T-helper 2 cell treated with Interferon-gamma antibody and Interleukin-4, amounts not matched to agents 100 ng/mL and 5 ng/mL, for 36 hours (primary cell): ENCODE measurements at regions not wholly inside any gene's neighbourhood (a gene's known extent, or its start where the extent isn't known, plus 50 kb on each side); places are given as distances from the start of the nearest gene placed in this dataset.

ENCODE experiments used
- intact Hi-C: fragments of 100-400 bp; cut with micrococcal nuclease; formaldehyde crosslinking; loops from one replicate; pipeline ENCODE4 v1.15.1; 2023

GRCh38 chr4:16377887-16378286 is 151.6 kb upstream of the TAPT1 start:
- intact Hi-C loops, result no loop called here

GRCh38 chr4:16365036-16365569 is 138.8 kb upstream of the TAPT1 start:
- intact Hi-C loops, result no loop called here

- intact Hi-C loops, result no loop called here
Measured at GRCh38 chr4:16360694-16361262, 134.5 kb upstream of the TAPT1 start.

GRCh38 chr4:16353165-16353564 is 126.9 kb upstream of the TAPT1 start:
- intact Hi-C loops, result no loop called here

- intact Hi-C loops, result no loop called here
Measured at GRCh38 chr4:16351161-16351560, 124.9 kb upstream of the TAPT1 start.

GRCh38 chr4:16344853-16345252 is 118.6 kb upstream of the TAPT1 start:
- intact Hi-C loops, result no loop called here

GRCh38 chr4:16337936-16338335 is 111.7 kb upstream of the TAPT1 start:
- intact Hi-C loops, result no loop called here

GRCh38 chr4:16334601-16335000 is 108.3 kb upstream of the TAPT1 start:
- intact Hi-C loops, result no loop called here

GRCh38 chr4:16329797-16330134 is 103.5 kb upstream of the TAPT1 start:
- intact Hi-C loops, result no loop called here

- intact Hi-C loops, result no loop called here
Measured at GRCh38 chr4:16329125-16329796, 103.0 kb upstream of the TAPT1 start.

- intact Hi-C loops, result no loop called here
Measured at GRCh38 chr4:16322183-16322582, 95.9 kb upstream of the TAPT1 start.

GRCh38 chr4:16315456-16315855 is 89.2 kb upstream of the TAPT1 start:
- intact Hi-C loops, result no loop called here

- intact Hi-C loops, result no loop called here
Measured at GRCh38 chr4:16310606-16311005, 84.3 kb upstream of the TAPT1 start.

GRCh38 chr4:16302648-16303047 is 76.4 kb upstream of the TAPT1 start:
- intact Hi-C loops, result no loop called here

- intact Hi-C loops, result no loop called here
Measured at GRCh38 chr4:16297003-16297402, 70.7 kb upstream of the TAPT1 start.

GRCh38 chr4:16294455-16294854 is 68.2 kb upstream of the TAPT1 start:
- intact Hi-C loops, result loop anchor here (5.0 kb wide), 1 partner anchor 1178 kb away; no protein-coding TSS in a partner anchor

- intact Hi-C loops, result loop anchor here (5.0 kb wide), 1 partner anchor 1179 kb away; no protein-coding TSS in a partner anchor
Measured at GRCh38 chr4:16293210-16293838, 67.1 kb upstream of the TAPT1 start.

- intact Hi-C loops, result loop anchor here (5.0 kb wide), 1 partner anchor 1180 kb away; no protein-coding TSS in a partner anchor
Measured at GRCh38 chr4:16292585-16292984, 66.3 kb upstream of the TAPT1 start.

GRCh38 chr4:16290681-16291420 is 64.6 kb upstream of the TAPT1 start:
- intact Hi-C loops, result loop anchor here (1.0 to 5.0 kb wide), 4 partner anchors 152 to 1181 kb away; no protein-coding TSS in a partner anchor

GRCh38 chr4:16289897-16290554 is 63.8 kb upstream of the TAPT1 start:
- intact Hi-C loops, result loop anchor here (1.0 to 5.0 kb wide), 4 partner anchors 153 to 1182 kb away; no protein-coding TSS in a partner anchor

- intact Hi-C loops, result no loop called here
Measured at GRCh38 chr4:16284050-16284449, 57.8 kb upstream of the TAPT1 start.
